Gastrocnemius medialis (tissue), 4 donors: ENCODE measurements at regions not wholly inside any gene's neighbourhood (a gene's known extent, or its start where the extent isn't known, plus 50 kb on each side); places are given as distances from the start of the nearest gene placed in this dataset.

Experiments
- POLR2A ChIP-seq, 2 donors: fragments of 450-650 bp; IDR thresholded peaks; one replicate each; pipeline ENCODE4 v1.6.1; 2017; ENCODE audit warnings: antibody characterized with exemption in 2 of 2, mild to moderate bottlenecking in 2 of 2, moderate library complexity in 2 of 2
- TF ChIP-seq, protein P1 (sequence below), 5 experiments: fragments of 450-650 bp in 3 of 5; fragments of 200-600 bp in 2 of 5; sonication (generic) in 2 of 5; IDR thresholded peaks in 4 of 5; conservative IDR thresholded peaks in 1 of 5; 1 replicate in 4 of 5; 2 replicates in 1 of 5; pipeline ENCODE4 v1.5.1; 2016 to 2019; ENCODE audit warnings: antibody characterized with exemption in 5 of 5, mild to moderate bottlenecking in 3 of 5, moderate library complexity in 3 of 5

DNA sequence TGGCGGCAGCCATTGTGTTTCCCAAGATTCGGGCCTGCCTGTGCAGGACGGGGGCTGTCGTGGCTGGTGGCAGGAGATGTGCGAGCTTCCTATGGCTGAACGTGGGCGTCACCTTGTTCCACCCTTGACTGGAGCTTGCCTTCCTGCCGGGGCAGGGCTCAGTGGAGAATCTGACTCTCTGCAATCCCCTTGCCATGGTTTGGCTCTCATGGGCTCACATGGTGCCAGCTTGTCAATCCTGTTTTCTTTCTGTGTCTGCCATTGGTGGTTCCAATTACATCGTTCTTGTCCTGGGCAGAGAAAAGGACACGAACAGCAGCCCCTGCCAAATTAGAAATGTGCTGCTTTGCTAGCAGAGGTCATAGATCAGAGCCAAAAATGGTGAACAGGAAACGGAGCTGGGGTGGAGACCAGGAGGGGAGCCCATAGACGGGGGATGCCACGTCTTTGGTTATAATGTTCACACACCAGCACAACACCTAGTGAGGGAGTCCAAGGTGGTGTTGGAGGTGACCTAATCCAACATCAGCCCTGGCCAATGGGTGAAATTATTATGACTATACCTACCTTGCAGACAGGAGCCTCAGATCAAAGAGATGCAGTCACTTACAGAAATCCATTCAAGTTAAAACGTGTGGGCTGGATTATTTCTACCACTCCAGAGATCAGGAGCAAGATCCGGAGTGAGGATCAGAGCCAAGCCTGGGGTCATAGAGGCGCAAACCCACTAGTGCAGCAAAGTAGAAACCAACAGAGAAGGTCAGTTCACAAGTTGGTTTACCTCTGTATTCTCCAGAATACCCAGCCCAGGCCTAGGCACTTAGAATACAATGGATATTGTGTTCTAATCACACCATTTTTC is 253.1 kb downstream of the SIPA1L2 start:
- TF ChIP-seq, protein P1, sequence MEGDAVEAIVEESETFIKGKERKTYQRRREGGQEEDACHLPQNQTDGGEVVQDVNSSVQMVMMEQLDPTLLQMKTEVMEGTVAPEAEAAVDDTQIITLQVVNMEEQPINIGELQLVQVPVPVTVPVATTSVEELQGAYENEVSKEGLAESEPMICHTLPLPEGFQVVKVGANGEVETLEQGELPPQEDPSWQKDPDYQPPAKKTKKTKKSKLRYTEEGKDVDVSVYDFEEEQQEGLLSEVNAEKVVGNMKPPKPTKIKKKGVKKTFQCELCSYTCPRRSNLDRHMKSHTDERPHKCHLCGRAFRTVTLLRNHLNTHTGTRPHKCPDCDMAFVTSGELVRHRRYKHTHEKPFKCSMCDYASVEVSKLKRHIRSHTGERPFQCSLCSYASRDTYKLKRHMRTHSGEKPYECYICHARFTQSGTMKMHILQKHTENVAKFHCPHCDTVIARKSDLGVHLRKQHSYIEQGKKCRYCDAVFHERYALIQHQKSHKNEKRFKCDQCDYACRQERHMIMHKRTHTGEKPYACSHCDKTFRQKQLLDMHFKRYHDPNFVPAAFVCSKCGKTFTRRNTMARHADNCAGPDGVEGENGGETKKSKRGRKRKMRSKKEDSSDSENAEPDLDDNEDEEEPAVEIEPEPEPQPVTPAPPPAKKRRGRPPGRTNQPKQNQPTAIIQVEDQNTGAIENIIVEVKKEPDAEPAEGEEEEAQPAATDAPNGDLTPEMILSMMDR (IDR thresholded peaks at IDR 0.05 in 4 of 5, conservative IDR thresholded peaks at IDR 0.05 in 1 of 5), result no peak
- no peak for TF ChIP-seq POLR2A (IDR thresholded peaks at IDR 0.05)
